HG03060 (cell line): ENCODE measurements at regions not wholly inside any gene's neighbourhood (a gene's known extent, or its start where the extent isn't known, plus 50 kb on each side); places are given as distances from the start of the nearest gene placed in this dataset.

Experiments
- ATAC-seq: cut with Tn5 transposase; IDR thresholded peaks from one replicate; pipeline ENCODE4 v1.9.1; 2021; ENCODE audit warnings: low read depth, moderate number of reproducible peaks; ENCODE audit not compliant: unreplicated experiment

GRCh38 chr4:182973511-182973911 is 56.3 kb upstream of the DCTD start:
- ATAC-seq: no peak

- ATAC-seq: no peak
These were observed 54.5 kb upstream of the DCTD start for GRCh38 chr4:182971702-182972101.

- ATAC-seq: peak; percentile 70
These were observed 52.6 kb upstream of the DCTD start for GRCh38 chr4:182969651-182970279.

GRCh38 chr4:182968917-182969650 is 51.9 kb upstream of the DCTD start:
- ATAC-seq: no peak

DNA sequence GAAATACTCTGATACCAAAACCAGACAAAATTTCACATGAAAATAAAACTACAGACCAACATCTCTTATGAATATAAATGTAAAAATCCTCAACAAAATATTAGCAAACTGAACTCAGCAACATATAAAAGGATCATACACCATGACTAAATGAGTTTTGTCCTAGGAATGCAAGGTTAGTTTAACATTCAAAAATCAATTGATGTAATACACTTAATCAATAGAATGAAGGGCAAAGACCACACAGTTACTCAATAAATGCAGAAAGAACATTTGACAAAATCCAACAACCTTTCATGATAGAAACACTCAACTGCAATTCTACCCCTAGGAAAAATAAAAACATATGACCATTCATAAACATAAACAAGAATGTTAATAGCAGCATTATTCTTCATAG is 50.2 kb upstream of the DCTD start:
- ATAC-seq: no peak
